ENCODE measurements at regions not wholly inside any gene's neighbourhood (a gene's known extent, or its start where the extent isn't known, plus 50 kb on each side); places are given as distances from the start of the nearest gene placed in this dataset.

GRCh38 chr20:22838001-22838400 lies 197.1 kb upstream of the SSTR4 start:
- Histone ChIP-seq H3K27me3 (no peaks in the 10 kb centered on the region), H3K36me3 (no peaks in the 10 kb centered on the region), H3K4me3 (ENCODE audit: low read depth, low read length) (no peak overlapping the region), H3K9me3 (no peaks in the 10 kb centered on the region; the same call in 1 of the 2 replicates), H3K4me1 (no peaks in the 10 kb centered on the region)
- TF ChIP-seq CTCF (IDR thresholded peaks at IDR 0.05; ENCODE audit: low read depth, low read length) = no peak
- no peak for DNase-seq

- no peaks in the 10 kb centered on the region for H3K27me3 ChIP-seq
- no peak for TF ChIP-seq CTCF (IDR thresholded peaks at IDR 0.05; ENCODE audit: low read depth, low read length)
- H3K4me3 ChIP-seq (ENCODE audit: low read depth, low read length) = no peak overlapping the region
- no peak for DNase-seq
- no peaks in the 10 kb centered on the region; the same call in 1 of the 2 replicates for H3K9me3 ChIP-seq
- H3K4me1 ChIP-seq = no peaks in the 10 kb centered on the region
- no peaks in the 10 kb centered on the region for H3K36me3 ChIP-seq
These were observed 193.3 kb upstream of the SSTR4 start for GRCh38 chr20:22841846-22842245.

- Histone ChIP-seq H3K4me3 (ENCODE audit: low read depth, low read length) (no peak overlapping the region), H3K9me3 (no peaks in the 10 kb centered on the region; the same call in 1 of the 2 replicates), H3K27me3 (no peaks in the 10 kb centered on the region), H3K4me1 (no peaks in the 10 kb centered on the region), H3K36me3 (no peaks in the 10 kb centered on the region)
- DNase-seq = no peak
- TF ChIP-seq CTCF (IDR thresholded peaks at IDR 0.05; ENCODE audit: low read depth, low read length) = no peak
These were observed 192.3 kb upstream of the SSTR4 start for GRCh38 chr20:22842793-22843192.

- H3K4me1 ChIP-seq = no peaks in the 10 kb centered on the region
- H3K36me3 ChIP-seq = no peaks in the 10 kb centered on the region
- TF ChIP-seq CTCF (IDR thresholded peaks at IDR 0.05; ENCODE audit: low read depth, low read length) = no peak
- no peaks in the 10 kb centered on the region for H3K27me3 ChIP-seq
- no peak overlapping the region for H3K4me3 ChIP-seq (ENCODE audit: low read depth, low read length)
- H3K9me3 ChIP-seq = no peaks in the 10 kb centered on the region; the same call in 1 of the 2 replicates
- no peak for DNase-seq
These were observed 190.2 kb upstream of the SSTR4 start for GRCh38 chr20:22844959-22845358.

DNA sequence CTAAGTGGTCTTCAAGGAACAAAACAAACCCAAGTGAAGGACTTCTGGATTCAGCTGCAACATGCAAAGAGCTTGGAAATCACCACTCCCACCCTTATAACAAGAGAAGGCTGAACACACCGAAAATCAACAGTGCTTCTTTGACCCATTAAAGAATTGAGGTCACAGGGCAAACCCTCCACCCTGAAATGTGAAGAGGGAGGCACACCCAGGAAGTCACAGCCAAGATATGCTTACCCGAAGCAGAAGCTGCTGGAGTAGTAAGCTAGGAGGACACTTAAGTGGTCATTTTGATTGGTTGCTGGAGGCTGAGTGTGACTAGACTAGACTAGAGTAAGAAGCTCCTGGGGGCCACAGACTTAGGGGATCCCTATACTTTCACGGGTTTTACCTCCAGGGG lies 188.2 kb upstream of the SSTR4 start:
- Histone ChIP-seq H3K4me3 (ENCODE audit: low read depth, low read length) (no peak overlapping the region), H3K36me3 (no peaks in the 10 kb centered on the region), H3K27me3 (no peaks in the 10 kb centered on the region), H3K9me3 (no peaks in the 10 kb centered on the region; the same call in 1 of the 2 replicates), H3K4me1 (no peaks in the 10 kb centered on the region)
- TF ChIP-seq CTCF (IDR thresholded peaks at IDR 0.05; ENCODE audit: low read depth, low read length) = no peak
- DNase-seq = no peak

DNA sequence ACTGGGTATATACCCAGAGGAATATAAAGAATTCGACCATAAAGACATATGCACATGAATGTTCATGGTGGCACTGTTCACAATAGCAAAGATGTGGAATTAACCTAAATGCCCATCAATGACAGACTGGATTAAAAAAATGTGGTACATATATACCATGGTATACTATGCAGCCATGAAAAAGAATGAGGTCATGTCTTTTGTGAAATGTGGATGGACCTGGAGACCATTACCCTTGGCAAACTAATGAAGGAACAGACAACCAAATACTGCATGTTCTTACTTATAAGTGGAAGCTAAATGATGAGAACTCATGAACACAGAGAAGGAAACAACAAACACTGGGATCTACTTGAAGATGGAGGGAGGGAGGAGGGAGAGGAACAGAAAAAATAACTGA lies 186.7 kb upstream of the SSTR4 start:
- Histone ChIP-seq H3K9me3 (no peaks in the 10 kb centered on the region; the same call in 1 of the 2 replicates), H3K4me3 (ENCODE audit: low read depth, low read length) (no peak overlapping the region), H3K36me3 (no peaks in the 10 kb centered on the region), H3K4me1 (no peaks in the 10 kb centered on the region), H3K27me3 (no peaks in the 10 kb centered on the region)
- no peak for DNase-seq
- no peak for TF ChIP-seq CTCF (IDR thresholded peaks at IDR 0.05; ENCODE audit: low read depth, low read length)
